ENCODE measurements at regions not wholly inside any gene's neighbourhood (a gene's known extent, or its start where the extent isn't known, plus 50 kb on each side); places are given as distances from the start of the nearest gene placed in this dataset.

DNA sequence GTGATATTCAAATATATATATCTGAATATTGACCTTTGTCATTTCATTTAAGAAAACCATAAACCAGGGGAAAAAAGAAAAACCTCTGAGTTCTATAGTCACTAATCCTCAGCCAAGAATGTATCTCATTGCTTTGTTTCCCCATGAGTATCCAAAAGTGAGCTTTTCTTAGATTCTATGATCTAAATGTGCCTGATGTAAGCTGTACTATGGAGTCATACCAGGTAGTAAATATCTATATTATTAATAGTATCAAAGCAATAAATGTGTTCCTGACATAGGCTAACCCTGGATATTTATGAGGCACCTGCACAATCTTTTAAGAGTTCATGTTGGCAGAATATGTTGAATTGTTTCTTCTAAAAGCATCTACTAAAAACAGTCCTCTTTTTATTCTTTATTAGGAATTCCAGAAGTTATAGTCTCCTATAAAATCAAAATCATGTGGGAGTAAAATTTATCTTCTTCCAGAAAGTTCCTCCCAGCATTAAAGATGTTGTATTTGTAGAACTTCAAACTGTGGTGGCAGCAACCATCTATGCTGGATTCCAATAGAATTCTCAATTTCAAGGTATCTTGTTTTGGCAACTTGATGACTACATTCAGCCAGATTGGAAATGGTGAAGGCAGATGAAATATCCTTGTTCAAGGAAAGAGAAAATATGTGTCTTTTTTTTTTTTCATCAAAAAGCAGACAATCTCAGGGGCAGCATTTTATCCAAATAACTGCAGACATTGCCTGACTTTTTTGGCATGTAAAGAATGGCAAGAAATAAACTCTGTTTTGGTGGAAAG is 139.7 kb upstream of the RASSF8 start:
- DNase-seq (ENCODE audit: low read depth in 4 of 4, low spot score in 2 of 4), result no peak

DNA sequence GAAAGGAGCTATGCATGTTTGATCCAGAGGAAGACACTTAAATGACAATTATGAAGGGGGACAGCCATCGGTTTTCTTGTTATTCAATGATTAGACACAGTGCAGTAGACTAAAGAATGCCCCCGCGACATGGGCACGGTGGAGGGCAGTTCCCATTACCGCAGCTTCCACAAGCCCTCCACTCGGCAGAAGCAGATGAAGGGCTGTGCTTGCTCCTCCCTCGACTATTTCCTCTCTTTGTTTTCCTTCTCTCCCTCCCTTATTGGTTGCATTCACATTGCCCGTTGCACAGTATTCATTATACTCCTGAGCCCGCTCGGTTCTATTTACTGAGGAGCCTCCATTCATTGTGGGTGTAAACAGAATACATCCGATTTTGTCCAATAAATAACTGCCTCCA is 138.8 kb upstream of the RASSF8 start:
- no peak for DNase-seq (ENCODE audit: low read depth in 4 of 4, low spot score in 2 of 4)

DNA sequence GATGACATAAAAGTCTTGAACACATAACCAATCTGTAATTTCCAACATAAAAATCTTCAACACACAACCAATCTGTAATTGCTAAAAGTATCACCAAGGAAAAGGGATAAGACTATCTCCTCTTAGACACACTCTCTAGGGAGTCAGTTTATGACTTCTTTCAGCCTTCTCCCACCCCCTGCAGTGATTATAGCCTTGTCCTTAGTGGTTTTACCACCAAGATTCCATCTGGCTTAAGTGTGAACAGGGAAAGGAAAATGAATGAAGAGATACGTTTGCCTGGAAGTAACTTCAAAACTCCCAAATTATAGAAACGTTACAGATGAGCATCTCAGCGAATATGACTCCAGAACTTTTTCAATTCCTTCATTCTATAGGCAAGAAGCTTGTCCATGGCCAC is 136.2 kb upstream of the RASSF8 start:
- DNase-seq (ENCODE audit: low read depth in 4 of 4, low spot score in 2 of 4), result no peak

DNA sequence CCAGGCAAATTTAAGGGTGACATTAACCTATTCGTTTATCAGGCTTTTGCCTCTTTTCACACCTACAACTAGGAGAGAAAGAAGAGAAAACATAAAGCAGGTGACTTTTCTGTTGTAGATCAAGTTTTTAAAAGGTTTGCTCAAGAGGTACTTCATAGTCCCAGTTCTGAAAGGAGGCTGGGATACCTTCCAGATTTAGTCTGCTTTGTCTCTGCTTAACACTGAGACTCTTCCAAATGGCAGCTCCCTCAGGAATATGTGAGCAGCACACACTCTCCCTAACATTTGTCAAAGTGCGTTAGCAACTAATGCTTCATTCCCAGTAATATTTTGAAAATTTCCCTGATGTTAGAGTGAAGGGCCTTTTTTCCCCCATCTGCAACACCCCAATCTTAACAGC is 133.7 kb upstream of the RASSF8 start:
- no peak for DNase-seq (ENCODE audit: low read depth in 4 of 4, low spot score in 2 of 4)

DNA sequence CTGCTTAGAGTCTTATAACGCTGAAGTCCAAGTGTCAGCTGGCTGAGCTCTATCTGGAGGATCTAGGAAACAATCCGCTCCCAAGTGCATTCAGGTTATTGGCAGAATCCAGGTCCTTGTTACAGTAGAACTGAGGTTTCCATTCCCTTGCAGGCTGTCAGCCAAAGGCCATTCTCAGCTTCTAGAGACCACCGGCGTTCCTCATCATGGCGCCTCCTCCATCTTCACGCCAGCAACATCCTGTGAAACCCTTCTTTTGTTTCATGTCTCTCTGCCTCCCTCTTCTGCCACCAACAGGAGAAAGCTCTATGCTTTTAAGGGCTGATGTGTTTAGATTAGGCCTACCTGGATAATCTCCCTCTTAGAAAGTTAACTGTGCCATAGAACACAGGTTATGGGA is 133.0 kb upstream of the RASSF8 start:
- no peak for DNase-seq (ENCODE audit: low read depth in 4 of 4, low spot score in 2 of 4)

DNA sequence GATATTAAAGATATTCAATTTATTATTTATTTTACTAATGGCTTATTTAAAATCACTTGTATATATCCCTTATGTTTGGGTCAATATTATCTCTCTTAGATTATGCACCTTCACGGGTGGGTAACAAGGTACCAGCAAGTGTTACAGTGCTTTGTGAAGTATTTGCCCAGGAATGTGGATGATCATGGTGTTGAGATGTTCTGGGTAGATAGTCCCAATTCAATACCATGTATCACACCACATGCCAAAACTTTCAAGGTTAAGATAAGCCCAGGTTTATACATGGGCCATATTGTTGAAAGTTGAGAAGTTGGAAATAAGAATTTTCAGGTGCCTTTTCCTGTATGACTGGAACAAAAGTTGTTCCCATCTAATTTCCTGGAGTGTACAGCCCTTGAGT is 131.3 kb upstream of the RASSF8 start:
- no peak for DNase-seq (ENCODE audit: low read depth in 4 of 4, low spot score in 2 of 4)

DNA sequence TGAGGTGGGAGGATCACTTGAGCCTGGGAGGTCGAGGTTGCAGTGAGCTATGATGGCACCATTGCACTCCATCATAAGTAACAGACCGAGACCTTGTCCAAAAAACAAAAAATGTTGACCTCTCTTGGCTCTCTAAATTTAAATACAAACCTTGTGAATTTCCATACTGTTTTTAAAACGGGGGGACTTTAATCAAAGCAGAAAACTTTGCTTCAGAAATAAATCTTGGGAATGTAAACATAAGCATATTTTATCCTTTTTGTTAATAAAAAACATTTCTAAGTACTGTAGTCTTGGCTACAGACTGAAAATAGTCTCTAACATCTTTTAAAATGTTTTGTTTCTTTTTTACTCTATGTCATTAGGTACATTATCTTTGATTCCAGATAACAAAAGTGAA is 130.7 kb upstream of the RASSF8 start:
- no peak for DNase-seq (ENCODE audit: low read depth in 4 of 4, low spot score in 2 of 4)

DNA sequence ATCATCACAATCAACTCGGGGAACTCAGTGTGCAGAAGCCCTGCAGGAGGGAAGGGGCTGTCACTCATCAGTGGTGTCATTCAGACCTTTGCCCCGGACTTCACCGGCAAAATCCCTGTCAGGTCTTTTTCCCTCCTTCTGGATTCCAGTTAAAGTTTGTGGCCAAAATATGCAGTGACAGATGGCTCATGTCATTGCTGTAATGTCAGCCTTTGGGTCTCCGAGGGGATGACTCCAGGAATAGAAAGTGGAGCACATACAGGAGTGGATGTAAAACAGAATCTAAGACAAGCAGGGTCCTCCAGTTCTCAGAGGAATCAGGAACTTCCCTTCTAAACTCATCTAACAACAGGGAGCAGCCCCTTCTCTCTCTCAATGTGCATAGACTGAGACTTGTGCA is 130.3 kb upstream of the RASSF8 start:
- DNase-seq (ENCODE audit: low read depth in 4 of 4, low spot score in 2 of 4), result no peak

DNA sequence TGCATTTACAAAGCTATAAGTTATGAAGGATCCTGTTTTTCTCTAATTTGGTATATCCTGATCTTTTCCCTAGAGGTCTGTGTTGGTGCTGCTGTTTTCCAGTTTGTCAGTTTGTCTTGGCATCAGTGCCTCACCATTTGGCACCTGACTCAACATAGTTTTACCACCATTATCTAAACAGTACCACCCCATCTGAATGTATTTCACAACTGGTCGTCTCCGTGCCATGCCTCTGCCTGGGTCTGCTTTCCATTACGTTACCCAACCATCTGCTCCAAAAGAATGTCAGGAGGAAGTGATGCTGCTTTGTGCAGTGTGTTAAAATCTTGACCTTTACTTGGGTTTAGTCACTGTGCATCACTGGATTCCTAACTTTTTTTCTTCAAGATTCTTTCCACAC is 129.3 kb upstream of the RASSF8 start:
- no peak for DNase-seq (ENCODE audit: low read depth in 4 of 4, low spot score in 2 of 4)

DNA sequence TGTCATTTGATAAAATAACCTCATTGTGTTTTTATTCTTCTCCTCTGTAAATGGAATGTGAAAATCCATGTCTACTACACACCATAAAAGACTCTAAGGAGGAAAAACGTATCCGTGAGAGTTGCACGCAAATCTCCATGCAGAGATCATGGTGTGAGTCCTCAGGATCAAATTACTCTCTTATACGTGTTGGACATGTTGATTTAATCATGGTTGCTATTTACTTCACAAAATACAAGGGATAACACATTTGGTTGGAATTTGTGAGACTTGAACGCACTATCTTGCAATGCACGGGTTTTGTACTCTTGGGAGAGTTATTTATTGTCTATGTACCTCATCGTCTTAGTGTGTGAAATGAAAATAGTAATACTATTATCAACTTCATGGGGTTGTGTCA is 128.0 kb upstream of the RASSF8 start:
- DNase-seq (ENCODE audit: low read depth in 4 of 4, low spot score in 2 of 4), result no peak

DNA sequence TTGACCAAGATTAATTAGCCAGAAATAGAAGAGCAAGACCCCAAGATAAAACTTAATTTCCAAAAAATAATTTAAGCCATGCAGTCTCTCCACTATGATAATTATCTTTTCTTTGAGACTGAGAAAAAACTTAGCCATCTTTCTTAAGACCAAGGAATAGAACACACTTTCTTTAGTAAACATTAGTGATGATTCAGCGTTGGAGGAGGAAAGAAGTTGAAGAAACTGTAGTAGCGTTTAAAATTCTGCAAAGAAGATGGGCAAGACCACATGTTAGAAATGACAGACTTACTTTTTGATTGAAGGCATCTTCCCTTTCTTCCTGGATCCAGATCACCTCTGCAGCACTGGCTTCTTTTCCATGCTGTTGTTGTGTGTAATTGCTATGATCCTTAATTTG is 124.8 kb upstream of the RASSF8 start:
- no peak for DNase-seq (ENCODE audit: low read depth in 4 of 4, low spot score in 2 of 4)

DNA sequence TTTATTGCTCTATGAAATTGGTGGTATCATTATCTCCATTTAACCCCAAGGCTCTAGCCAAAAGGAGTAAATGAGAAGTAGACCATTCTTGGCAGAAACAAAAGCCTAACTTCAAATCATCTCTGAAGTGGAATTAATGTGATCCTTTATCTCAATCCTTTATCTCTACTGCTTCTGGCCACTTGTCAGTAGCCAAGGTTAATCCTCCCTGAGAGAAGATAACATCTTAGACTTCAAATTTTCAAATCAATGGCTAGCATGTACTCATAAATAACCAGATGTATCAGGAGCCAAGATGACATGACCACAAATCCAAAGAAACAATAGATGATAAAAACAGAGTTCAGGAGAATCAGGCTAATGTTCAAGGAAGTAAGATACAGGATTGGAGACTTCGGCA is 123.1 kb upstream of the RASSF8 start:
- DNase-seq (ENCODE audit: low read depth in 4 of 4, low spot score in 2 of 4), result no peak

DNA sequence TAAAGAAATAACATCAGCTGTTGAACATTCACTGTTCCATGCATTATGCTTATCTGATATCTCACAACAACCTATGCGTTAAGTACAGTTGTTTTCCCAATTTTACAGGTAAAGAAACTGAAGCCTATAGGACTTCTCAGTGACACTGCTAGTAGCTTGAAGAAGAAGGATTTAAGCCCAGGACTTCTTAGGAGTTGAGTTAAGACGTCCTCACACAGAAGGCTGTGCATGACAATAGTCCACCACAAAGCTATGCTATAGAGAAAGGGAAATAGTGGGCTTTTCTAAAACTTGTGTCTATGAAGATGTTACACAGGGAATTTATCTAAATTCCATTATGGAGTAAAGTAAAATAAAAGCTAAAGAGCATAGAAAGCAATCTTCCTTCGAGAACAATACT is 120.5 kb upstream of the RASSF8 start:
- DNase-seq (ENCODE audit: low read depth in 4 of 4, low spot score in 2 of 4), result no peak

DNA sequence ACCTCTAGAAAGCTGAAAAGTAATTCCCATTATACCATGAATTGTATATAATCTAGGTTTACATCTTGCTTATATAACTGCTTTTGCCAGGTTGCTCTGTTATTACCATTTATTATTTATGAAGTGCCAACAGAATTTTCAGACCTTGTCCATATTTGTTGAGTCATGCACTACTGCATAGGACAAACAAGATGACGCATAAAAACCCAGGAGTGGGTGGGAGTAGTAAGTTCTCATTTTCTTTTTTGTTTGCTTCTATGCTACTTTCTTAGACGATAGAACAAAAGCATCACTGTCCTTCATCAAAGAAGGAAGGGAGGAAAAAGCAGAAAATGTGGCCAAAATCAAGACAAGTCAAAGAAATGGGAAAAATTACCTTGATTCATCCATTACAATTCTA is 119.0 kb upstream of the RASSF8 start:
- DNase-seq (ENCODE audit: low read depth in 4 of 4, low spot score in 2 of 4), result no peak

DNA sequence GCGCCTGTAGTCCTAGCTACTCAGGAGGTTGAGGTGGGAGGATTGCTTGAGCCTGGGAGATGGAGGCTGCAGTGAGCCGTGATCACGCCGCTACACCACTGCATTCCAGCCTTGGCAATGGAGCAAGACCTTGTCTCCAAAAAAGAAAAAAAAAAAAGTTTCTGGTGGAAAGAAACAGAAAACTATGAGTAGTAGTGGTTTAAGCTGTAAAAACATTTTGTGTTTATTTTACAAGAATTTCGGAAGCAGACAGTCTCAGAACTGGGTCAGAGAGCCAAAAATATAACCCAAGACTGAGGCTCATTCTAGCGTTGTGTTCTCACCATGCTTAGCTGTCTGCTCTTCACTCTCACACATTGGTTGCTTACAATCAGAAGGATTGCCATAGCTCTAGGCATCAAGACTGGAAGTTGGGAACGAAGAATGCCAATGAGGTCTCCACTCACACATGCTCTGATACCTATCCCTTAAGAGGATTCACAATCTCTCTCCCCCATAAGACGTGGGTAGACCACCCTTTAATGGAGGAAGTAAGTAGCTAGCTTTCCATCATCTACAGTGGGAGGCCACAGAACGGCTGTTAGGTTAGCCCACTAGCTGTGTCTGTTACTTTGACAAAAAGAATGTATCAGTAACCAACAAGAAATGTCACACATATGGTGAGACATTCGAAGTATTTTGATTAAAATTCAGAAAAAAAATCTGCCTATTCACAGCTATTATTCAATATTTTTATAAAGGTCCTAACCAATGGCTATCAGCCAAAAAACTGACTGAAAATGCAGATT is 117.6 kb upstream of the RASSF8 start:
- DNase-seq (ENCODE audit: low read depth in 4 of 4, low spot score in 2 of 4), result no peak

DNA sequence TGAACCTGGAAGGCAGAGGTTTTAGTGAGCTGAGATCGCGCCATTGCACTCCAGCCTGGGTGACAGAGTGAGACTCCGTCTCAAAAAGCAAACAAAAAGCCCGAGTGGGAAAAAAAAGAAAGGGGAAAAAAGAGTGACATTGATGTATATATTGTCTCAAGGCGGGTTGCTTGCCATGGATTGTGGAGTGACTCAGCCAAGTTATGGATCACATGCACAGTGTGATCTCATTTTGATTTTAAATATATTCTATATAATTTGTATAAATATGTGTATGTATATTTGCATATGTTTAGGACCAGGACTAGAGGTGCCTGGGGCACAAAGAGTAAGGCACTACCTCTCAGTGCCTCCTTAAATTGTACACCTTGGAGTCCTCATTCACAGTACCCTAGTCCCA is 116.2 kb upstream of the RASSF8 start:
- DNase-seq (ENCODE audit: low read depth in 4 of 4, low spot score in 2 of 4), result no peak

DNA sequence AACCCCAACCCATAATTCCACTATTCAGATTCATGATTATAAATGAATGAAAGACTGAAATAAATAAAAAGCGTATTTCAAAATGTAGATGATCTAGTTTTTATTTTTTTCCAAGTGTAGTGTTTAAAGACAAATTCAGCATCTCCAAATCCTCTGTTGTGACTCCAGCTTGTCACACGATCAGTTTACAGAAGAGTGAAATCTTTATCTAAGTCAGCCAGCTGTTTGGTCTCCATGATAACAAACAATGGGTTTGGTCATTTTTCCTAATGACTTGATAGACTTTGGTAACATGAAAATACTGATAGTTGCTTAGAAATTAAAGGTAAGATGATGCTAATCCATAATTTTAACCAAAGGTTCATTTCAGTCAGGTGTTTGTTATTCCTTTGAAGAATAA is 114.5 kb upstream of the RASSF8 start:
- no peak for DNase-seq (ENCODE audit: low read depth in 4 of 4, low spot score in 2 of 4)

DNA sequence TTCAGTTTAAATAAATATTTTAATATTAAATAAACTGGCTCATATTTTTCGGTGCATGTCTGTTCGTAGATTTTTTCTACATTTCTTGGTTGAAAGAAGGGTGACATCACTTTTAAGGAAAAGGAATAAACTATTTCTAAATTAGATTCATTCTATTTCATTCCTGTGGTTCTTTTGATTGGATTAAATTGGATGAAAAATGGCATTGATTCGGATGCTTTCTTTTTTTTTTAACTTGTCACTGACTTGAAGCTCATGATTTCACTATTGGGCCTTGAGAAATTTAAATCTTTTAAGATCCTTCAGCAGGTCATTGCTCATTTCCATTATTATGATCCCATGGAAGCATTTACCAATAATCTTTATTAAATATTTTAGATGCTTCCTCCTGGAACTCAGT is 113.1 kb upstream of the RASSF8 start:
- no peak for DNase-seq (ENCODE audit: low read depth in 4 of 4, low spot score in 2 of 4)

DNA sequence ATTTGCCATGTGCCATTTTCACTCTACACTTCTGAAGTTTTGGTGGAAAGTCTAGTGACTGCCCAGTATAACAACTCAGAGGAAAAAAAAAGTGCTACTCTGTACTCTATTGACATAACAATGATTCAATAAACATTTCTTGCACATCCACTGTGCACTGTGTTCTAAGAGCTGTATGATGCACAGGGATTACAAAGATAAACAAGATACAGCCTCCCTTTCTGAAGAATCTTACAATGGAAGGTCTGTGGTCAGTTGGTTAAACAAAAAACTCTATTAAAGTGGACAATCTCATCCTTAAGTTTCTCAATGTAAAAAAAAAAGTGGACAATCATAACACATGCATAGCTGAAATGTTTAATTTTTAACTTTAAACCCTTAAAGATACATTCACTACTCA is 105.7 kb upstream of the RASSF8 start:
- DNase-seq (ENCODE audit: low read depth in 4 of 4, low spot score in 2 of 4), result no peak

DNA sequence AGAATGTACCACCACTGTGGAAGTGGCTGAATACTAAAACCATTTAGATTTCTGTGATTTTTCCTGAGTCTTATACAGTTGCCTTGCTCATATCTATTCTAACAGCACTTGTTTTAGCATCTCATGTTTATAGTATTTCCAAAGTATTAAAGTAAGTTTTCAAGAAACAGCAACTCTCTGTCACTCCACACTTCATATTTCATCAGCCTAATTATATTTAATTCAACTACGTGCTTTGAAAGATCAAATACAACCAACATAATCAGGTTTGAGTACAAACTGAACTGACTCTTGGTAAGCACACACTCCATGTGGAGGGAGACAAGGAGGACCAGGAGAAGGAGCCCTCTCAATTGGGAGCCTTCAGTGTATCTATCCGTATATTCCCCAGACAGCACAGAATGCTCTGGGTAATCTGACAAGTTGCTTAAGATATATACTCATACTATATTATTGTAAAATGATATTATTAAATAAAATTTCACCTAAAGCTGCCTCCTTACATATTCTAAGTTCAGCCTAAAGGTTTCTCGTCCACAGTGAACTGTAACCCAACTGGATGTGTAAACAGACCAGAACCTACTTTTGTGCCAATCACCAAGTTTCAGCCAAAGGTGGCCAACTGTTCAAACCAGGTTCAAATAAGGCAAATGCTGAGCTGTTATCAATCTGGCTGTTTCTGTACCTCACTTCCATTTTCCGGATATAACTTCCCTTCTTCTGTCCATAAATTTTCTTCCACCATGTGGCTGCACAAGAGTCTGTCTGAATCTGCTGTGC is 105.0 kb upstream of the RASSF8 start:
- DNase-seq (ENCODE audit: low read depth in 4 of 4, low spot score in 2 of 4), result no peak

DNA sequence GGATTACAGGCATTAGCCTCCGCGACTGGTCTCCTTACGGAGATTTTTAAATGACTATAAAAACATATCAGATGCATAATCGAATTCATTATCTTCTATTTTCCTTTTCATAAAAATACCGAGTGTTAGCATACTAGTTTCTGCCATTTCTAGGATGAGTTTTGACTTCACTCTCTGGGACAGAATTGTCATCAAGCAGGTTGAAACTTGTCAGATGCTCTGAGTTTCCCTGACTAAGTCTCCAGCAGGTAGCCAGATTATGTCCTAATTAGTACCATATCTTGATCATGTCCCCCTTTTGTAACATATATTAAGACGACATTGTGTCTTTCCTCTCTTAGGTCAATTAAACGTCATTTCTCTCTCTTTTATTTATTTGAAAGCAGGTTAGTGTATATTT is 103.5 kb upstream of the RASSF8 start:
- DNase-seq (ENCODE audit: low read depth in 4 of 4, low spot score in 2 of 4), result no peak

DNA sequence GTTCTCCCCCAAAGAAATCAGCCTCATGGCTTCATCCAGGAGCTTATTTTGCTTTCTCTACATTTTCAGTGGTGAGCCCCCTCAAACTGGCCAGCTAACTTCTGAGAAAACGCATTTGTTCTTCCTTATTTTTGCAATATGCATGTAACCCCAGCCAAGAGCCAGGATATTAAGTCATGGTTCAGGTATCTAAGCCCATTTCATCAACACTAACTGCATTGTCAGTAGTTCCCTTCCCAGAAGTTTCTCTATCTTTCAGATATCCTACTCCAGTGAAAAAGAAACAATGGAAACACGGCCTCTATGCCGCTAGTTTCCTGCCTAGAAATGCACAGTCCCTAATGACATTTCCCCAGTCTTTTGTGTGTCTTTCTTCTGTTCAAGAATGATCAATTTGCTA is 102.8 kb upstream of the RASSF8 start:
- no peak for DNase-seq (ENCODE audit: low read depth in 4 of 4, low spot score in 2 of 4)
